ENCODE measurements at regions not wholly inside any gene's neighbourhood (a gene's known extent, or its start where the extent isn't known, plus 50 kb on each side); places are given as distances from the start of the nearest gene placed in this dataset.

DNA sequence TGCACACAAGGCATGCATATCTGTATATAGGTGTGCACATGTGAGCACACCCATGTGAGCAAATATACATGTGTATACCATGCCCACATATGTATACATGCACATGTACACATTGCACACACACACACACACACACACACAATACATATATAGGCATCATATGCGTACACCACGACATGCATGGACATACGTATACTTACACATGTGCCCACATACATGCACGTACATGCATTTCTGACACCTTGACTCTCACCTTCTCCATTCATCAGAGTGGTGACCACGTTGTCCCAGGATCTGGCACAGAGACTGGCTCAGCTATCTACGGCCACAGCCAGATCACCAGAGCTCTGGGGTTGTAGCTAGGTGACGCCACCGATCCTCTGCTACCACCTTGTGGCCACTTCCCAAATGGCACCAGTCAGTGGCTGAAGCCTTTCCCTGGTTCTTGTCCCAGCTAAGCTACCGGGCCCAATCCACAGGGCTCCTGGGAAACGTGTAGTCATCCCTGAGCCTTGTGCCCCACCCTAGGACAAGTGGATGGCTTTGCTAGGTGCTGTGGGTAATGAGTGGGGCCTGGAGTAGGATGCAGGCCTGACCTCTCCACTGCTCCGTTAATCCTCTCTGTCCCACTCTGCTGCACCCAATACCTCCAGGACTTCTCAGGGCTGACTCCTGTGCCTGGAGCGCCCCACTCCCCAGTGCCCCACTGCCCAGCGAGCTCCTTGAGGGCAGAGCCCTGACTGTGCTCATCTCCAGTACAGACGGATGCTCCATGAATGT is 194.4 kb downstream of the RGS3 start:
- no peak overlapping the region for H3K27ac ChIP-seq (ENCODE audit: low read depth, low read length)
- H2AFZ ChIP-seq (ENCODE audit: low read length): peak overlapping the region; percentile 57
- H3K4me2 ChIP-seq (ENCODE audit: insufficient read depth, low read length): no peak overlapping the region
- peak; percentile 93 for DNase-seq (ENCODE audit: insufficient read length, low spot score, missing footprints)
- H4K20me1 ChIP-seq (ENCODE audit: insufficient read depth, low read length): no peaks in the 10 kb centered on the region
- no peaks in the 10 kb centered on the region for H3K79me2 ChIP-seq (ENCODE audit: insufficient read depth, low read length)
- peaks cover 9% of the 10 kb centered on the region for H3K27me3 ChIP-seq (ENCODE audit: insufficient read depth, low read length)
- H3K9me3 ChIP-seq (ENCODE audit: low read depth, low read length): no peaks in the 10 kb centered on the region
- H3K4me1 ChIP-seq (ENCODE audit: insufficient read depth, low read length): peaks cover 11% of the 10 kb centered on the region
- TF ChIP-seq CTCF (IDR thresholded peaks at IDR 0.05; ENCODE audit: extremely low read depth, low read depth, low read length): peak; percentile 97
- no peak overlapping the region for H3K4me3 ChIP-seq (ENCODE audit: insufficient read depth, low read length)
- H3K36me3 ChIP-seq (ENCODE audit: insufficient read depth, low read length): no peaks in the 10 kb centered on the region

DNA sequence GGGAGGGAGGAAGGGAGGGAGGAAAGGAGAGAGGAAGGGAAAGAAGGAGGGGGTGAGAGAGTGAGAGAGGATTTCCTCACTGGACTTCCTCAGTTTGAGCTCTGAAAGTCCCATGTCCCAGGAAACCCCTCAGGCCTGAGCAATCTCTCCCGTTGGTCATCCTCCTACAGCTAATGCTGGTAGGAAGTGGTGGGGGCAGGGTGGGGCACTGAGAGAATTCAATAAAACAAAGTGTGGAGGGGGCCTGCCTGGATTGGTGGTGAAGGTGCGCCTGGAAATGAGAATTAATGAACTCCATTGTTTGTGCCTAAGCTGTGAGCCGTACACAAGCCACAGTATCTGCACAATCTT is 195.0 kb downstream of the RGS3 start:
- H4K20me1 ChIP-seq (ENCODE audit: insufficient read depth, low read length): no peaks in the 10 kb centered on the region
- H3K27me3 ChIP-seq (ENCODE audit: insufficient read depth, low read length): peaks cover 9% of the 10 kb centered on the region
- no peak for TF ChIP-seq CTCF (IDR thresholded peaks at IDR 0.05; ENCODE audit: extremely low read depth, low read depth, low read length)
- H3K4me1 ChIP-seq (ENCODE audit: insufficient read depth, low read length): peaks cover 10% of the 10 kb centered on the region
- peak overlapping the region; percentile 57 for H2AFZ ChIP-seq (ENCODE audit: low read length)
- H3K4me3 ChIP-seq (ENCODE audit: insufficient read depth, low read length): no peak overlapping the region
- no peak for DNase-seq (ENCODE audit: insufficient read length, low spot score, missing footprints)
- H3K36me3 ChIP-seq (ENCODE audit: insufficient read depth, low read length): no peaks in the 10 kb centered on the region
- H3K27ac ChIP-seq (ENCODE audit: low read depth, low read length): no peak overlapping the region
- H3K79me2 ChIP-seq (ENCODE audit: insufficient read depth, low read length): no peaks in the 10 kb centered on the region
- no peaks in the 10 kb centered on the region for H3K9me3 ChIP-seq (ENCODE audit: low read depth, low read length)
- H3K4me2 ChIP-seq (ENCODE audit: insufficient read depth, low read length): no peak overlapping the region

- Histone ChIP-seq H4K20me1 (ENCODE audit: insufficient read depth, low read length) (no peaks in the 10 kb centered on the region), H2AFZ (ENCODE audit: low read length) (no peak overlapping the region), H3K4me3 (ENCODE audit: insufficient read depth, low read length) (no peak overlapping the region), H3K27ac (ENCODE audit: low read depth, low read length) (no peak overlapping the region), H3K36me3 (ENCODE audit: insufficient read depth, low read length) (no peaks in the 10 kb centered on the region), H3K4me2 (ENCODE audit: insufficient read depth, low read length) (no peak overlapping the region), H3K79me2 (ENCODE audit: insufficient read depth, low read length) (no peaks in the 10 kb centered on the region), H3K27me3 (ENCODE audit: insufficient read depth, low read length) (peaks cover 9% of the 10 kb centered on the region), H3K9me3 (ENCODE audit: low read depth, low read length) (no peaks in the 10 kb centered on the region), H3K4me1 (ENCODE audit: insufficient read depth, low read length) (peaks cover 10% of the 10 kb centered on the region)
- no peak for DNase-seq (ENCODE audit: insufficient read length, low spot score, missing footprints)
- no peak for TF ChIP-seq CTCF (IDR thresholded peaks at IDR 0.05; ENCODE audit: extremely low read depth, low read depth, low read length)
These were observed 195.5 kb downstream of the RGS3 start for GRCh38 chr9:113659039-113659438.

- DNase-seq (ENCODE audit: insufficient read length, low spot score, missing footprints): peak; percentile 76
- no peak overlapping the region for H3K27ac ChIP-seq (ENCODE audit: low read depth, low read length)
- peaks cover 10% of the 10 kb centered on the region for H3K4me1 ChIP-seq (ENCODE audit: insufficient read depth, low read length)
- no peak overlapping the region for H3K4me2 ChIP-seq (ENCODE audit: insufficient read depth, low read length)
- no peaks in the 10 kb centered on the region for H3K79me2 ChIP-seq (ENCODE audit: insufficient read depth, low read length)
- H3K9me3 ChIP-seq (ENCODE audit: low read depth, low read length): no peaks in the 10 kb centered on the region
- H4K20me1 ChIP-seq (ENCODE audit: insufficient read depth, low read length): no peaks in the 10 kb centered on the region
- no peak overlapping the region for H2AFZ ChIP-seq (ENCODE audit: low read length)
- peaks cover 9% of the 10 kb centered on the region for H3K27me3 ChIP-seq (ENCODE audit: insufficient read depth, low read length)
- TF ChIP-seq CTCF (IDR thresholded peaks at IDR 0.05; ENCODE audit: extremely low read depth, low read depth, low read length): no peak
- H3K4me3 ChIP-seq (ENCODE audit: insufficient read depth, low read length): no peak overlapping the region
- H3K36me3 ChIP-seq (ENCODE audit: insufficient read depth, low read length): no peaks in the 10 kb centered on the region
These were observed 196.2 kb downstream of the RGS3 start for GRCh38 chr9:113659740-113660139.

Measured in osteoblast (primary cell).